ENCODE measurements at regions not wholly inside any gene's neighbourhood (a gene's known extent, or its start where the extent isn't known, plus 50 kb on each side); places are given as distances from the start of the nearest gene placed in this dataset.

DNA sequence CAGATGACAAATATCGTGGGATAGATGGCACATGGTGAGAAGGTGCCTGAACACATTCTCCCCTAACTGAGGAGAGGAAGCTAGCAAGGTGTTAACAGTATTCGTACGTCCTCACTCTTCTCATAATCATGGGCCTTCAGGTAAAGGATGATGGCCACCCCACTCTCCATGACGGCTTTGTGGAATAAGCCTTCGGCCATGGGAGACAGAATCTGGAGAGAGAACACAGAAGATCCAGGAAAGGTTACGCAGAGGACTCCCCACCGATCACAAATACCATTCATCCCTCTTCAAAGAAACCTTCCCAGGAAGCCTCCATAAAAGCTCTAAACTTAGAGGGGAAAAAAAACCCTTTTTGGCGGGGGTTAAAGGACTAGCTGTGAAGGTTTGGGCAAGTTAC, 189.9 kb downstream of the BCR start:
- no peak for DNase-seq
- intact Hi-C loops (cut with DNase I), result no loop called here

DNA sequence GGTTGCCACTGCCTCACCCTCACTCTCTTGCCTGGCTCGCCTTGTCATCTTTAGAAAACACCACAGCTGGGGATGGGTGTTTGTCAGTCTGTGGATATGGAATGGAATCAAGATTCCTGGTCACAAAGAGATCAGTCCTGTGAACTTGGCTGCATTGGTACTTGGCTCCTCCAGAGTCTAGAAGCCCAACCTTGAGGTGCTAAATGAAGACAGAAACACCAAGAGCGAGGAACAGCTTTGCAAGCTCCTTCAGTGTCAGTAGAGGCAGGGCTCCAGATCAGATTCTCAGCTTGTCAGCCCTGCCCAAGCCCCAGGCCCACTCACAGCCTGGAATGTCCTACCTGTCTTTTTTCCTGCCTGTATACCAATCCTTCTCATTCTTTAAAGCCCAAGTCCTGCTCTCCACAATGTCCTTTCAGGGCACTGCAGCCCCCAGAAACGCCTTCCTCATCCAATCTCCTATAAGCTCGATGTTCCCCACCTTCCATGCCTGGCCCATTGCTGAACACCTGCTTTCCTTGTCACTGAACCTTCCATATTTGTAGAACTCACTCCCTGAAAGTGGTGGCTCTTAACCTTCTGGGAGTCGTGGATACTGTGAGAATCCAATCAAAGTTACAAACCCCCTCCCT, 188.9 kb downstream of the BCR start:
- intact Hi-C loops (cut with DNase I), result no loop called here
- peak in 1 of 10 donors; percentile 30 for DNase-seq

Measured in posterior cingulate gyrus (tissue), 11 donors.